ENCODE measurements at regions not wholly inside any gene's neighbourhood (a gene's known extent, or its start where the extent isn't known, plus 50 kb on each side); places are given as distances from the start of the nearest gene placed in this dataset.

DNA sequence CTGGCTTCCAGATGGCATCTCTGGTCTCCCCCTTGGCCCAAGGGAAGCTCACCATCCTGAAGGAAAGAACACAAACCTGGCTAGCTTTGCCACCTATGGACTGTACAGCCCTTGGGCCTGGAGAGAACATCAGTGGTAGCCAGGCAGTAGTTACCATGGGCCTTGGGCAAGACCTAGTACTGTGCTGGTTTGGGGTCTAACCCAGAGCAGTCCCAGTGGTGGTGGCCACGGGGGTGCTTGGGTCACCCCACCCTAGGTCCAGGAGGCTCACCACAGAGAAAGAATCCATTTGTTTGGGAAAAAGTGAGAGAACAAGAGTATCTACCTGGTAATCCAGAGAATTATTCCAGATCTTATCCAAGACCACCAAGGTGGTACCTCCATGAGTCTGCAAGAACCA, 290.7 kb upstream of the PPP1R2C start:
- no peaks in the 10 kb centered on the region for H4K20me1 ChIP-seq (ENCODE audit: insufficient read depth, low read length)
- H3K4me2 ChIP-seq (ENCODE audit: low read length), result no peak overlapping the region
- H3K9me3 ChIP-seq (ENCODE audit: insufficient read depth, low read length), result no peaks in the 10 kb centered on the region
- H3K4me3 ChIP-seq (ENCODE audit: low read length), result no peak overlapping the region
- no peaks in the 10 kb centered on the region for H3K27me3 ChIP-seq (ENCODE audit: low read depth, low read length)
- H3K9ac ChIP-seq (ENCODE audit: low read length), result no peak overlapping the region
- H3K79me2 ChIP-seq (ENCODE audit: low read length), result no peaks in the 10 kb centered on the region
- H3K36me3 ChIP-seq (replicated peaks; ENCODE audit: low read depth, low read length), result no peaks in the 10 kb centered on the region
- no peak overlapping the region for H3K27ac ChIP-seq (ENCODE audit: low read length)
- H2AFZ ChIP-seq (ENCODE audit: low read depth, low read length), result no peak overlapping the region
- no peaks in the 10 kb centered on the region for H3K4me1 ChIP-seq (ENCODE audit: low read length)
- TF ChIP-seq, protein P1, sequence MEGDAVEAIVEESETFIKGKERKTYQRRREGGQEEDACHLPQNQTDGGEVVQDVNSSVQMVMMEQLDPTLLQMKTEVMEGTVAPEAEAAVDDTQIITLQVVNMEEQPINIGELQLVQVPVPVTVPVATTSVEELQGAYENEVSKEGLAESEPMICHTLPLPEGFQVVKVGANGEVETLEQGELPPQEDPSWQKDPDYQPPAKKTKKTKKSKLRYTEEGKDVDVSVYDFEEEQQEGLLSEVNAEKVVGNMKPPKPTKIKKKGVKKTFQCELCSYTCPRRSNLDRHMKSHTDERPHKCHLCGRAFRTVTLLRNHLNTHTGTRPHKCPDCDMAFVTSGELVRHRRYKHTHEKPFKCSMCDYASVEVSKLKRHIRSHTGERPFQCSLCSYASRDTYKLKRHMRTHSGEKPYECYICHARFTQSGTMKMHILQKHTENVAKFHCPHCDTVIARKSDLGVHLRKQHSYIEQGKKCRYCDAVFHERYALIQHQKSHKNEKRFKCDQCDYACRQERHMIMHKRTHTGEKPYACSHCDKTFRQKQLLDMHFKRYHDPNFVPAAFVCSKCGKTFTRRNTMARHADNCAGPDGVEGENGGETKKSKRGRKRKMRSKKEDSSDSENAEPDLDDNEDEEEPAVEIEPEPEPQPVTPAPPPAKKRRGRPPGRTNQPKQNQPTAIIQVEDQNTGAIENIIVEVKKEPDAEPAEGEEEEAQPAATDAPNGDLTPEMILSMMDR (IDR thresholded peaks at IDR 0.05; ENCODE audit: low read depth, low read length), result no peak
- no peak for TF ChIP-seq EZH2phosphoT487 (IDR thresholded peaks at IDR 0.05; ENCODE audit: low read depth)

GRCh38 chrX:43083016-43083415, 305.1 kb upstream of the PPP1R2C start:
- no peaks in the 10 kb centered on the region for H3K79me2 ChIP-seq (ENCODE audit: low read length)
- no peaks in the 10 kb centered on the region for H3K36me3 ChIP-seq (replicated peaks; ENCODE audit: low read depth, low read length)
- no peak overlapping the region for H3K9ac ChIP-seq (ENCODE audit: low read length)
- H3K27ac ChIP-seq (ENCODE audit: low read length), result no peak overlapping the region
- no peaks in the 10 kb centered on the region for H3K27me3 ChIP-seq (ENCODE audit: low read depth, low read length)
- H3K4me1 ChIP-seq (ENCODE audit: low read length), result no peaks in the 10 kb centered on the region
- no peak overlapping the region for H2AFZ ChIP-seq (ENCODE audit: low read depth, low read length)
- no peaks in the 10 kb centered on the region for H4K20me1 ChIP-seq (ENCODE audit: insufficient read depth, low read length)
- H3K9me3 ChIP-seq (ENCODE audit: insufficient read depth, low read length), result no peaks in the 10 kb centered on the region
- no peak for TF ChIP-seq EZH2phosphoT487 (IDR thresholded peaks at IDR 0.05; ENCODE audit: low read depth)
- TF ChIP-seq, protein P1 (IDR thresholded peaks at IDR 0.05; ENCODE audit: low read depth, low read length), result no peak
- no peak overlapping the region for H3K4me2 ChIP-seq (ENCODE audit: low read length)
- H3K4me3 ChIP-seq (ENCODE audit: low read length), result no peak overlapping the region

GRCh38 chrX:43087830-43088229, 309.9 kb upstream of the PPP1R2C start:
- Histone ChIP-seq H3K4me1 (ENCODE audit: low read length) (no peaks in the 10 kb centered on the region), H3K9me3 (ENCODE audit: insufficient read depth, low read length) (no peaks in the 10 kb centered on the region), H3K9ac (ENCODE audit: low read length) (no peak overlapping the region), H3K27me3 (ENCODE audit: low read depth, low read length) (no peaks in the 10 kb centered on the region), H3K79me2 (ENCODE audit: low read length) (no peaks in the 10 kb centered on the region), H3K4me2 (ENCODE audit: low read length) (no peak overlapping the region), H3K36me3 (replicated peaks; ENCODE audit: low read depth, low read length) (no peaks in the 10 kb centered on the region), H2AFZ (ENCODE audit: low read depth, low read length) (no peak overlapping the region), H3K4me3 (ENCODE audit: low read length) (no peak overlapping the region), H3K27ac (ENCODE audit: low read length) (no peak overlapping the region), H4K20me1 (ENCODE audit: insufficient read depth, low read length) (no peaks in the 10 kb centered on the region)
- no peak for TF ChIP-seq EZH2phosphoT487 (IDR thresholded peaks at IDR 0.05; ENCODE audit: low read depth)
- TF ChIP-seq, protein P1 (IDR thresholded peaks at IDR 0.05; ENCODE audit: low read depth, low read length), result no peak

GRCh38 chrX:43096830-43097229, 318.9 kb upstream of the PPP1R2C start:
- no peaks in the 10 kb centered on the region for H3K36me3 ChIP-seq (replicated peaks; ENCODE audit: low read depth, low read length)
- H3K9me3 ChIP-seq (ENCODE audit: insufficient read depth, low read length), result no peaks in the 10 kb centered on the region
- no peak overlapping the region for H3K4me3 ChIP-seq (ENCODE audit: low read length)
- no peak overlapping the region for H2AFZ ChIP-seq (ENCODE audit: low read depth, low read length)
- no peaks in the 10 kb centered on the region for H4K20me1 ChIP-seq (ENCODE audit: insufficient read depth, low read length)
- no peaks in the 10 kb centered on the region for H3K79me2 ChIP-seq (ENCODE audit: low read length)
- no peak overlapping the region for H3K27ac ChIP-seq (ENCODE audit: low read length)
- TF ChIP-seq, protein P1 (IDR thresholded peaks at IDR 0.05; ENCODE audit: low read depth, low read length), result no peak
- no peak for TF ChIP-seq EZH2phosphoT487 (IDR thresholded peaks at IDR 0.05; ENCODE audit: low read depth)
- H3K4me2 ChIP-seq (ENCODE audit: low read length), result no peak overlapping the region
- H3K27me3 ChIP-seq (ENCODE audit: low read depth, low read length), result no peaks in the 10 kb centered on the region
- no peaks in the 10 kb centered on the region for H3K4me1 ChIP-seq (ENCODE audit: low read length)
- H3K9ac ChIP-seq (ENCODE audit: low read length), result no peak overlapping the region
